AG09309 (cell line): ENCODE measurements at regions not wholly inside any gene's neighbourhood (a gene's known extent, or its start where the extent isn't known, plus 50 kb on each side); places are given as distances from the start of the nearest gene placed in this dataset.

Experiments used
- DNase-seq: peaks from one replicate; pipeline ENCODE4 v3.0.0-alpha.2; 2010; ENCODE audit warnings: low read depth
- H3K4me3 ChIP-seq: 2 replicates; pipeline ENCODE4 v1.5.1; 2011; ENCODE audit warnings: mild to moderate bottlenecking, low read depth, low read length, moderate library complexity; ENCODE audit not compliant: control insufficient read depth
- CTCF ChIP-seq: IDR thresholded peaks from 2 replicates; pipeline ENCODE4 v1.5.1; 2011; ENCODE audit warnings: mild to moderate bottlenecking, low read depth, low read length, inconsistent platforms; ENCODE audit not compliant: insufficient read depth, control insufficient read depth; ENCODE audit errors: missing control alignments

GRCh38 chr6:1494671-1495070 is 105.3 kb downstream of the FOXF2 start:
- no peak overlapping the region for H3K4me3 ChIP-seq
- TF ChIP-seq CTCF, result no peak
- DNase-seq, result no peak

GRCh38 chr6:1495344-1495743 is 106.0 kb downstream of the FOXF2 start:
- TF ChIP-seq CTCF, result no peak
- no peak overlapping the region for H3K4me3 ChIP-seq
- no peak for DNase-seq

GRCh38 chr6:1496092-1496491 is 106.7 kb downstream of the FOXF2 start:
- no peak for TF ChIP-seq CTCF
- no peak for DNase-seq

GRCh38 chr6:1496836-1497760 is 107.7 kb downstream of the FOXF2 start:
- H3K4me3 ChIP-seq, result no peak overlapping the region
- TF ChIP-seq CTCF, result no peak
- DNase-seq, result no peak

More at GRCh38 chr6:1496092-1496491, 106.7 kb downstream of the FOXF2 start:
- no peak overlapping the region for H3K4me3 ChIP-seq

GRCh38 chr6:1497761-1498105 is 108.4 kb downstream of the FOXF2 start:
- TF ChIP-seq CTCF, result no peak
- no peak overlapping the region for H3K4me3 ChIP-seq
- DNase-seq, result no peak

GRCh38 chr6:1498491-1499113 is 109.2 kb downstream of the FOXF2 start:
- no peak overlapping the region for H3K4me3 ChIP-seq
- no peak for TF ChIP-seq CTCF
- no peak for DNase-seq
